Left lung (tissue), 4 donors: ENCODE measurements at regions not wholly inside any gene's neighbourhood (a gene's known extent, or its start where the extent isn't known, plus 50 kb on each side); places are given as distances from the start of the nearest gene placed in this dataset.

ENCODE experiments used
- ATAC-seq: fragments of 200-7000 bp; cut with Tn5 transposase; one replicate; pipeline ENCODE4 v1.9.1; 2020; ENCODE audit warnings: moderate library complexity
- DNase-seq, 4 donors: peaks; one replicate each; pipeline ENCODE4 v3.0.0-alpha.2; 2013 to 2020
- H3K27ac ChIP-seq, 2 donors: fragments of 200-600 bp; sonication (generic) in 1 of 2; one replicate each; pipeline versions ENCODE4 v1.5.0 to v1.8.0; 2020 to 2021
- H3K27me3 ChIP-seq, 2 donors: fragments of 200-600 bp; sonication (generic) in 1 of 2; one replicate each; pipeline versions ENCODE4 v1.5.0 to v1.8.0; 2020 to 2021
- H3K36me3 ChIP-seq, 2 donors: fragments of 200-600 bp; sonication (generic) in 1 of 2; one replicate each; pipeline versions ENCODE4 v1.5.0 to v1.8.0; 2020 to 2021
- H3K4me1 ChIP-seq, 2 donors: fragments of 200-600 bp; one replicate each; pipeline ENCODE4 v1.8.0; 2021
- H3K4me3 ChIP-seq, 2 donors: fragments of 200-600 bp; sonication (generic) in 1 of 2; one replicate each; pipeline versions ENCODE4 v1.5.0 to v1.8.0; 2020 to 2021; ENCODE audit warnings: mild to moderate bottlenecking in 1 of 2
- H3K9me3 ChIP-seq, 2 donors: fragments of 200-600 bp; sonication (generic) in 1 of 2; one replicate each; pipeline versions ENCODE4 v1.5.0 to v1.8.0; 2020 to 2021
- CTCF ChIP-seq, 2 donors: fragments of 200-600 bp; sonication (generic) in 1 of 2; IDR thresholded peaks; one replicate each; pipeline versions ENCODE4 v1.5.0 to v1.8.0; 2021; ENCODE audit warnings: antibody characterized with exemption in 2 of 2
- intact Hi-C, 2 donors: fragments of 100-400 bp; cut with DNase I; formaldehyde crosslinking; loops; one replicate each; pipeline versions ENCODE4 v1.11.2 to v1.14.2; 2022
- donor health status: DM: no; HTN: yes; CAD: no.
- donor health status: DM: no; HTN: no; CAD: no.

GRCh38 chr5:120219988-120220387 is 244.1 kb upstream of the PRR16 start:
- H3K27me3 ChIP-seq = no peaks in the 10 kb centered on the region
- H3K4me3 ChIP-seq = no peak overlapping the region
- H3K9me3 ChIP-seq = no peaks in the 10 kb centered on the region
- intact Hi-C loops = no loop called here
- TF ChIP-seq CTCF (IDR thresholded peaks at IDR 0.05) = no peak
- H3K27ac ChIP-seq = no peak overlapping the region
- H3K36me3 ChIP-seq = no peaks in the 10 kb centered on the region
- ATAC-seq = no peak
- DNase-seq = no peak
- no peaks in the 10 kb centered on the region for H3K4me1 ChIP-seq

- no peak for ATAC-seq
- intact Hi-C loops = no loop called here
- no peak for TF ChIP-seq CTCF (IDR thresholded peaks at IDR 0.05)
- no peaks in the 10 kb centered on the region for H3K36me3 ChIP-seq
- H3K27me3 ChIP-seq = no peaks in the 10 kb centered on the region
- H3K27ac ChIP-seq = no peak overlapping the region
- no peak overlapping the region for H3K4me3 ChIP-seq
- no peaks in the 10 kb centered on the region for H3K9me3 ChIP-seq
- no peaks in the 10 kb centered on the region for H3K4me1 ChIP-seq
- DNase-seq = no peak
These were observed 238.6 kb upstream of the PRR16 start for GRCh38 chr5:120225524-120225923.

GRCh38 chr5:120228262-120229031 is 235.7 kb upstream of the PRR16 start:
- Histone ChIP-seq H3K4me1 (no peaks in the 10 kb centered on the region), H3K9me3 (no peaks in the 10 kb centered on the region), H3K27ac (no peak overlapping the region), H3K27me3 (no peaks in the 10 kb centered on the region), H3K4me3 (no peak overlapping the region), H3K36me3 (no peaks in the 10 kb centered on the region)
- DNase-seq (no peak), ATAC-seq (no peak)
- TF ChIP-seq CTCF (IDR thresholded peaks at IDR 0.05) = no peak
- intact Hi-C loops = no loop called here

GRCh38 chr5:120229036-120229435 is 235.1 kb upstream of the PRR16 start:
- no peaks in the 10 kb centered on the region for H3K9me3 ChIP-seq
- intact Hi-C loops = no loop called here
- ATAC-seq = no peak

GRCh38 chr5:120231563-120231962 is 232.5 kb upstream of the PRR16 start:
- Histone ChIP-seq H3K4me1 (no peaks in the 10 kb centered on the region), H3K4me3 (no peak overlapping the region), H3K9me3 (peaks cover 0 to 4% of the 10 kb centered on the region in 2 donors), H3K36me3 (no peaks in the 10 kb centered on the region), H3K27ac (no peak overlapping the region), H3K27me3 (no peaks in the 10 kb centered on the region)
- ATAC-seq = no peak
- intact Hi-C loops = no loop called here
- TF ChIP-seq CTCF (IDR thresholded peaks at IDR 0.05) = no peak
- DNase-seq = no peak

More at GRCh38 chr5:120229036-120229435, 235.1 kb upstream of the PRR16 start:
- DNase-seq = no peak
- Histone ChIP-seq H3K4me1 (no peaks in the 10 kb centered on the region), H3K4me3 (no peak overlapping the region), H3K27ac (no peak overlapping the region), H3K36me3 (no peaks in the 10 kb centered on the region), H3K27me3 (no peaks in the 10 kb centered on the region)
- TF ChIP-seq CTCF (IDR thresholded peaks at IDR 0.05) = no peak
